IMR-90 (cell line): ENCODE measurements at regions not wholly inside any gene's neighbourhood (a gene's known extent, or its start where the extent isn't known, plus 50 kb on each side); places are given as distances from the start of the nearest gene placed in this dataset.

Experiments
- ATAC-seq: fragments of 200-7000 bp; cut with Tn5 transposase; 2 replicates; pipeline ENCODE4 v1.9.1; 2020; ENCODE audit warnings: low read depth, mild to moderate bottlenecking, moderate library complexity
- BruUV-seq: library from RNA; stranded (reverse); fragments of 400-500 nt; replicated peaks from 2 replicates; lab custom pipeline; 2021; lab: Mats Ljungman, UMichigan
- CTCF ChIA-PET: fragments of 300-600 bp; formaldehyde crosslinking; extraction: SDS; loops from one replicate; lab custom pipeline; 2021; ENCODE audit warnings: antibody characterized with exemption; lab: Yijun Ruan, JAX
- POLR2A ChIA-PET: fragments of 300-600 bp; sonication (Branson Sonifier 250); formaldehyde crosslinking; loops from one replicate; lab custom pipeline; 2022; ENCODE audit warnings: antibody characterized with exemption; ENCODE audit not compliant: unreplicated experiment; lab: Charles Lee
- DNase-seq: peaks from one replicate; pipeline ENCODE4 v3.0.0; 2013
- H2AFZ ChIP-seq: replicated peaks from 2 replicates; pipeline ENCODE3; 2013; ENCODE audit warnings: low read length, mild to moderate bottlenecking; ENCODE audit not compliant: poor library complexity
- H2AK5ac ChIP-seq: 2 replicates; pipeline ENCODE4 v1.6.1; 2013; ENCODE audit warnings: low read depth, low read length, inconsistent platforms
- H2AK9ac ChIP-seq: replicated peaks from 2 replicates; pipeline ENCODE3; 2013; ENCODE audit warnings: mild to moderate bottlenecking, low read depth, low read length, moderate library complexity; ENCODE audit not compliant: poor library complexity
- H2BK120ac ChIP-seq: 2 replicates; pipeline ENCODE4 v1.6.1; 2013; ENCODE audit warnings: low read depth, low read length, inconsistent platforms
- H2BK15ac ChIP-seq: 3 replicates; pipeline ENCODE4 v1.6.1; 2013; ENCODE audit warnings: low read depth, low read length, inconsistent platforms
- H2BK20ac ChIP-seq: 2 replicates; pipeline ENCODE4 v1.6.1; 2013; ENCODE audit warnings: low read depth, mild to moderate bottlenecking, inconsistent platforms, low read length, moderate library complexity
- H2BK5ac ChIP-seq: 2 replicates; pipeline ENCODE4 v1.6.1; 2013; ENCODE audit warnings: mild to moderate bottlenecking, low read depth, low read length, inconsistent platforms; ENCODE audit not compliant: poor library complexity, severe bottlenecking
- H3K14ac ChIP-seq: replicated peaks from 2 replicates; pipeline ENCODE4 v1.6.1; 2013; ENCODE audit warnings: low read depth, low read length, inconsistent platforms
- H3K18ac ChIP-seq: 2 replicates; pipeline ENCODE4 v1.6.1; 2013; ENCODE audit warnings: low read depth, low read length, control low read depth
- H3K23ac ChIP-seq: 2 replicates; pipeline ENCODE4 v1.6.1; 2013; ENCODE audit warnings: low read depth, low read length, inconsistent platforms
- H3K27ac ChIP-seq: 2 replicates; pipeline ENCODE4 v1.5.1; 2013; ENCODE audit warnings: mild to moderate bottlenecking, control low read depth, low read length; ENCODE audit not compliant: insufficient read depth
- H3K27me3 ChIP-seq: 2 replicates; pipeline ENCODE4 v1.6.1; 2013; ENCODE audit warnings: low read length; ENCODE audit not compliant: control insufficient read depth, insufficient read depth
- H3K36me3 ChIP-seq: 2 replicates; pipeline ENCODE4 v1.6.1; 2013; ENCODE audit warnings: low read length, mixed read lengths; ENCODE audit not compliant: control insufficient read depth, insufficient read depth
- H3K4ac ChIP-seq: 2 replicates; pipeline ENCODE4 v1.6.1; 2013; ENCODE audit warnings: low read depth, low read length, inconsistent platforms
- H3K4me1 ChIP-seq: 2 replicates; pipeline ENCODE4 v1.6.1; 2013; ENCODE audit warnings: low read length, mixed read lengths; ENCODE audit not compliant: control insufficient read depth, insufficient read depth
- H3K4me2 ChIP-seq: 2 replicates; pipeline ENCODE4 v1.6.1; 2013; ENCODE audit warnings: low read depth, mild to moderate bottlenecking, control low read depth, low read length, moderate library complexity
- H3K4me3 ChIP-seq: 2 replicates; pipeline ENCODE4 v1.5.1; 2013; ENCODE audit warnings: low read depth, mild to moderate bottlenecking, control low read depth, low read length, moderate library complexity; ENCODE audit not compliant: insufficient read depth
- H3K56ac ChIP-seq: 2 replicates; pipeline ENCODE4 v1.6.1; 2013; ENCODE audit warnings: low read length, inconsistent platforms; ENCODE audit not compliant: insufficient read depth; ENCODE audit errors: extremely low read depth
- H3K79me1 ChIP-seq, 2 experiments: 2 replicates each; pipeline ENCODE4 v1.6.1; 2013; ENCODE audit warnings: low read length in 2 of 2, inconsistent platforms in 1 of 2, low read depth in 1 of 2
- H3K9ac ChIP-seq: 2 replicates; pipeline ENCODE4 v1.6.1; 2013; ENCODE audit warnings: low read depth, low read length, control low read depth
- H3K9me1 ChIP-seq: 2 replicates; pipeline ENCODE4 v1.6.1; 2013; ENCODE audit warnings: low read length, inconsistent platforms; ENCODE audit not compliant: insufficient read depth
- H3K9me3 ChIP-seq: 2 replicates; pipeline ENCODE4 v1.6.1; 2013; ENCODE audit warnings: low read length; ENCODE audit not compliant: control insufficient read depth, insufficient read depth
- H4K20me1 ChIP-seq: 2 replicates; pipeline ENCODE4 v1.6.1; 2013; ENCODE audit warnings: low read length, inconsistent platforms; ENCODE audit not compliant: insufficient read depth
- H4K5ac ChIP-seq: 2 replicates; pipeline ENCODE4 v1.6.1; 2013; ENCODE audit warnings: mild to moderate bottlenecking, low read depth, low read length, control low read depth
- H4K8ac ChIP-seq, 2 experiments: 2 replicates each; pipeline ENCODE4 v1.6.1; 2013; ENCODE audit warnings: low read depth in 2 of 2, low read length in 2 of 2, control low read depth in 1 of 2, inconsistent platforms in 1 of 2
- H4K91ac ChIP-seq: 2 replicates; pipeline ENCODE4 v1.6.1; 2013; ENCODE audit warnings: low read depth, low read length, inconsistent platforms; ENCODE audit not compliant: insufficient read depth
- BHLHE40 ChIP-seq: fragments of 150-350 bp; IDR thresholded peaks from 2 replicates; pipeline ENCODE4 v1.6.1; 2016; ENCODE audit warnings: mild to moderate bottlenecking, low read depth, low read length
- CEBPB ChIP-seq: IDR thresholded peaks from 2 replicates; pipeline ENCODE4 v1.6.1; 2012; ENCODE audit warnings: low read depth, low read length, improper control_type of control experiment
- NFE2L2 ChIP-seq: fragments of 150-350 bp; IDR thresholded peaks from 2 replicates; pipeline ENCODE4 v1.6.1; 2016; ENCODE audit warnings: low read depth, mild to moderate bottlenecking, low read length
- POLR2A ChIP-seq: IDR thresholded peaks from 2 replicates; pipeline ENCODE4 v1.6.1; 2012; ENCODE audit warnings: mild to moderate bottlenecking, low read depth, low read length
- RAD21 ChIP-seq: IDR thresholded peaks from 2 replicates; pipeline ENCODE4 v1.6.1; 2012; ENCODE audit warnings: low read length, improper control_type of control experiment
- RFX5 ChIP-seq: IDR thresholded peaks from 2 replicates; pipeline ENCODE4 v1.8.0; 2012; ENCODE audit warnings: low read depth, mild to moderate bottlenecking, low read length, moderate library complexity
- SMC3 ChIP-seq: fragments of 150-350 bp; IDR thresholded peaks from 2 replicates; pipeline ENCODE4 v1.6.1; 2016; ENCODE audit warnings: low read depth, mild to moderate bottlenecking, antibody characterized with exemption, low read length, moderate library complexity
- WGBS, 2 experiments: methylation state at CpG; one replicate each; pipeline versions ENCODE4 v1.1.5 to v1.1.7; 2013; ENCODE audit warnings: missing lambda C conversion rate in 2 of 2; ENCODE audit not compliant: insufficient read length in 1 of 2; ENCODE audit errors: extremely low coverage in 2 of 2; 5-methylcytosine and 5-hydroxymethylcytosine counted together
- dilution Hi-C: fragments of 300-500 bp; cut with HindIII; formaldehyde crosslinking; loops from one replicate; pipeline ENCODE4 v1.14.3; 2018; ENCODE audit warnings: low sequenced_read_pairs; ENCODE audit not compliant: unreplicated experiment
- in situ Hi-C: fragments of 300-500 bp; cut with MboI; formaldehyde crosslinking; loops from 3 replicates; pipeline ENCODE4 v1.14.3; 2019; ENCODE audit warnings: low sequenced_read_pairs, inconsistent platforms, mixed read lengths
- intact Hi-C: fragments of 100-400 bp; cut with micrococcal nuclease; formaldehyde crosslinking; loops from 2 replicates; pipeline ENCODE4 v1.10.0; 2022

- Histone ChIP-seq H2AFZ (no peak overlapping the region), H3K4me1 (peaks cover 1% of the 10 kb centered on the region; the same call in 1 of the 2 replicates), H3K4me3 (no peak overlapping the region), H3K56ac (no peak overlapping the region), H2AK5ac (no peak overlapping the region), H4K20me1 (no peaks in the 10 kb centered on the region), H3K79me1 (no peaks in the 10 kb centered on the region), H3K9ac (no peak overlapping the region), H3K4me2 (no peak overlapping the region), H3K4ac (no peak overlapping the region), H3K36me3 (no peaks in the 10 kb centered on the region), H2BK20ac (no peak overlapping the region), H3K27me3 (no peaks in the 10 kb centered on the region), H2BK5ac (no peak overlapping the region), H4K8ac (no peak overlapping the region), H3K9me3 (no peaks in the 10 kb centered on the region), H3K27ac (no peak overlapping the region), H3K23ac (no peak overlapping the region), H4K91ac (no peak overlapping the region), H3K18ac (no peak overlapping the region), H3K9me1 (no peaks in the 10 kb centered on the region), H2BK120ac (no peak overlapping the region), H2AK9ac (no peak overlapping the region), H2BK15ac (no peak overlapping the region), H3K14ac (no peak overlapping the region), H4K5ac (no peak overlapping the region)
- in situ Hi-C loops (no loop called here), dilution Hi-C loops (no loop called here), intact Hi-C loops (no loop called here)
- 100% methylated on average over 1 of the region's 4 CpGs; no CpG with 5 or more reads in 1 of the 2 experiments for WGBS, 2 experiments
- POLR2A ChIA-PET: no interaction called here
- CTCF ChIA-PET: no interaction called here
- DNase-seq: no peak
- no peak for ATAC-seq
- no TSS peak for BruUV-seq
- TF ChIP-seq SMC3 (no peak), CEBPB (no peak), POLR2A (no peak), NFE2L2 (no peak), BHLHE40 (no peak), RAD21 (no peak), RFX5 (no peak)
Observed at GRCh38 chr5:143741421-143741820, 70.5 kb upstream of the HMHB1 start.
